GM23248 (cell line): ENCODE measurements at regions not wholly inside any gene's neighbourhood (a gene's known extent, or its start where the extent isn't known, plus 50 kb on each side); places are given as distances from the start of the nearest gene placed in this dataset.

ENCODE experiments used
- EZH2 ChIP-seq: fragments of 200-600 bp; sonication (generic); IDR thresholded peaks from 2 replicates; pipeline ENCODE4 v1.6.1; 2018; ENCODE audit warnings: antibody characterized with exemption, mild to moderate bottlenecking; ENCODE audit not compliant: insufficient read depth, poor library complexity, severe bottlenecking
- EZH2phosphoT487 ChIP-seq: fragments of 200-600 bp; sonication (generic); IDR thresholded peaks from 2 replicates; pipeline ENCODE4 v1.6.1; 2018; ENCODE audit warnings: antibody characterized with exemption, moderate library complexity, mild to moderate bottlenecking, low read depth; ENCODE audit not compliant: insufficient read depth

DNA sequence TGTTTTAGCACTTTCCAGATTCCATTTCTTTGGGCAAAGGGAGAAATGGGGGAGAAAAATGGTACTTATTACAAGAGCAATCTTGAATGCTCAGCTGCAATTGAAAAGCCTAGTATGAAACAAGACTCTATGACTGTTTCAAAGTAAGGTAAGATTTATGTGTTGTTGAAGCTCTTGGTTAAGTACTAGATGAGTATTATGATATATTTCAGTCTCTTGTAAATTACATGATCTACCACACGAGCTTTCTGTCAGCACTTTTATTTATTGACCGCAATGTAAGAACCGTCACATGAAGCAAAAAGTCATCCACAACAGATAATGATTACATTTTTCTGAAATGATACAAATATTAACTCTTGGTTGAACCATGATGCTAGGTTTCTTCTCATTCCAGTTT, 906.7 kb upstream of the CHORDC1 start:
- no peak for TF ChIP-seq EZH2
- TF ChIP-seq EZH2phosphoT487 = no peak
